OCI-LY1 (cell line): ENCODE measurements at regions not wholly inside any gene's neighbourhood (a gene's known extent, or its start where the extent isn't known, plus 50 kb on each side); places are given as distances from the start of the nearest gene placed in this dataset.

Experiments
- H2AFZ ChIP-seq: fragments of 200-600 bp; sonication (generic), shearing (Covaris generic); 2 replicates; pipeline ENCODE4 v1.6.0; 2014; ENCODE audit warnings: antibody characterized with exemption, mild to moderate bottlenecking, low read length
- H3F3A ChIP-seq: fragments of 200-600 bp; sonication (generic), shearing (Covaris generic); 2 replicates; pipeline ENCODE4 v1.6.0; 2014; ENCODE audit warnings: mild to moderate bottlenecking, antibody characterized with exemption, low read length, moderate library complexity; ENCODE audit not compliant: insufficient read depth
- H3K27ac ChIP-seq: fragments of 200-600 bp; sonication (generic); 2 replicates; pipeline ENCODE4 v1.5.1; 2014; ENCODE audit warnings: low read length, mixed run types, mild to moderate bottlenecking, low read depth; ENCODE audit not compliant: poor library complexity, severe bottlenecking
- H3K27me3 ChIP-seq: fragments of 200-600 bp; sonication (generic); 2 replicates; pipeline ENCODE4 v1.6.0; 2014; ENCODE audit warnings: antibody characterized with exemption, mild to moderate bottlenecking, low read length, moderate library complexity; ENCODE audit not compliant: insufficient read depth
- H3K36me3 ChIP-seq: fragments of 200-600 bp; sonication (generic); 2 replicates; pipeline ENCODE4 v1.6.1; 2014; ENCODE audit warnings: mild to moderate bottlenecking, antibody characterized with exemption, low read length, moderate library complexity, mixed read lengths; ENCODE audit not compliant: insufficient read depth
- H3K4me1 ChIP-seq: fragments of 200-600 bp; sonication (generic); 2 replicates; pipeline ENCODE4 v1.5.1; 2014; ENCODE audit warnings: mild to moderate bottlenecking, low read length, moderate library complexity; ENCODE audit not compliant: insufficient read depth, severe bottlenecking
- H3K4me2 ChIP-seq: fragments of 200-600 bp; sonication (generic), shearing (Covaris generic); 2 replicates; pipeline ENCODE4 v1.6.1; 2014; ENCODE audit warnings: low read length
- H3K4me3 ChIP-seq: fragments of 200-600 bp; sonication (generic); 2 replicates; pipeline ENCODE4 v1.5.1; 2014; ENCODE audit warnings: low read length, low read depth, mild to moderate bottlenecking, mixed read lengths; ENCODE audit not compliant: poor library complexity, severe bottlenecking
- H3K79me2 ChIP-seq: fragments of 200-600 bp; shearing (Covaris generic); 2 replicates; pipeline ENCODE4 v1.6.1; 2016; ENCODE audit warnings: mixed run types, low read length, mixed read lengths; ENCODE audit not compliant: insufficient read depth
- H3K9ac ChIP-seq: fragments of 200-600 bp; sonication (generic), shearing (Covaris generic); 2 replicates; pipeline ENCODE4 v1.6.1; 2014; ENCODE audit warnings: mild to moderate bottlenecking, low read length, mixed read lengths
- H3K9me2 ChIP-seq: fragments of 200-600 bp; sonication (generic), shearing (Covaris generic); 2 replicates; pipeline ENCODE4 v1.6.1; 2014; ENCODE audit warnings: low read depth, mild to moderate bottlenecking, low read length, mixed read lengths
- H3K9me3 ChIP-seq: fragments of 200-600 bp; shearing (Covaris generic); 2 replicates; pipeline ENCODE4 v1.6.1; 2014; ENCODE audit warnings: low read length, mixed read lengths
- H4K20me1 ChIP-seq: fragments of 200-600 bp; sonication (generic), shearing (Covaris generic); 2 replicates; pipeline ENCODE4 v1.6.0; 2016; ENCODE audit warnings: mild to moderate bottlenecking, low read length; ENCODE audit not compliant: insufficient read depth
- CTCF ChIP-seq: fragments of 200-600 bp; sonication (generic), shearing (Covaris generic); IDR thresholded peaks from 2 replicates; pipeline ENCODE4 v1.5.1; 2017; ENCODE audit warnings: mild to moderate bottlenecking, antibody characterized with exemption, low read length, moderate library complexity, mixed read lengths
- EZH2 ChIP-seq: fragments of 200-600 bp; sonication (generic), shearing (Covaris generic); IDR thresholded peaks from 2 replicates; pipeline ENCODE4 v1.8.0; 2017; ENCODE audit warnings: borderline replicate concordance, mixed run types, mild to moderate bottlenecking, antibody characterized with exemption, low read length, moderate library complexity, mixed read lengths

GRCh38 chr1:36612881-36613280 lies 130.2 kb upstream of the CSF3R start:
- H2AFZ ChIP-seq, result no peak overlapping the region
- no peaks in the 10 kb centered on the region for H3F3A ChIP-seq
- H3K79me2 ChIP-seq, result no peaks in the 10 kb centered on the region
- H3K4me1 ChIP-seq, result no peaks in the 10 kb centered on the region
- no peak overlapping the region for H3K9ac ChIP-seq
- H4K20me1 ChIP-seq, result no peaks in the 10 kb centered on the region
- H3K9me2 ChIP-seq, result no peaks in the 10 kb centered on the region
- no peaks in the 10 kb centered on the region for H3K36me3 ChIP-seq
- H3K9me3 ChIP-seq, result no peaks in the 10 kb centered on the region
- no peaks in the 10 kb centered on the region for H3K27me3 ChIP-seq
- no peak overlapping the region for H3K4me3 ChIP-seq
- no peak overlapping the region for H3K27ac ChIP-seq
- no peak for TF ChIP-seq CTCF
- no peak for TF ChIP-seq EZH2
- H3K4me2 ChIP-seq, result no peak overlapping the region

- Histone ChIP-seq H2AFZ (no peak overlapping the region), H3K4me1 (no peaks in the 10 kb centered on the region), H3K9me2 (no peaks in the 10 kb centered on the region), H3K36me3 (no peaks in the 10 kb centered on the region), H4K20me1 (no peaks in the 10 kb centered on the region), H3K4me3 (no peak overlapping the region), H3K9me3 (no peaks in the 10 kb centered on the region), H3K79me2 (no peaks in the 10 kb centered on the region), H3K4me2 (no peak overlapping the region), H3K9ac (no peak overlapping the region), H3K27me3 (no peaks in the 10 kb centered on the region), H3F3A (no peaks in the 10 kb centered on the region), H3K27ac (no peak overlapping the region)
- TF ChIP-seq EZH2 (no peak), CTCF (no peak)
Measured at GRCh38 chr1:36612121-36612520, 129.4 kb upstream of the CSF3R start.

- Histone ChIP-seq H4K20me1 (no peaks in the 10 kb centered on the region), H3K79me2 (no peaks in the 10 kb centered on the region), H3K4me2 (no peak overlapping the region), H3K36me3 (no peaks in the 10 kb centered on the region), H3K27ac (no peak overlapping the region), H3K4me1 (no peaks in the 10 kb centered on the region), H3K4me3 (no peak overlapping the region), H2AFZ (no peak overlapping the region), H3F3A (no peaks in the 10 kb centered on the region), H3K27me3 (no peaks in the 10 kb centered on the region), H3K9me3 (no peaks in the 10 kb centered on the region), H3K9ac (no peak overlapping the region), H3K9me2 (no peaks in the 10 kb centered on the region)
- TF ChIP-seq EZH2 (no peak), CTCF (peak; percentile 89)
Measured at GRCh38 chr1:36609241-36610027, 126.7 kb upstream of the CSF3R start.
